Activated CD8-positive, alpha-beta T cell treated with anti-CD3 and anti-CD28 coated beads for 36 hours (primary cell): ENCODE measurements at regions not wholly inside any gene's neighbourhood (a gene's known extent, or its start where the extent isn't known, plus 50 kb on each side); places are given as distances from the start of the nearest gene placed in this dataset.

Experiments
- ATAC-seq: fragments of 200-7000 bp; cut with Tn5 transposase; one replicate; pipeline ENCODE4 v1.10.0; 2021; ENCODE audit warnings: mild to moderate bottlenecking, moderate library complexity
- CTCF ChIA-PET: fragments of 350-600 bp; sonication (Branson Sonifier 250); formaldehyde crosslinking; loops from one replicate; lab custom pipeline; 2021; ENCODE audit warnings: antibody characterized with exemption; lab: Charles Lee
- POLR2A ChIA-PET: fragments of 350-600 bp; sonication (Branson Sonifier 250); formaldehyde crosslinking; loops from one replicate; lab custom pipeline; 2021; ENCODE audit warnings: antibody characterized with exemption; lab: Charles Lee
- DNase-seq: peaks from one replicate; pipeline ENCODE4 v3.0.0-alpha.2; 2020
- H3K27ac Mint-ChIP-seq: one replicate; pipeline ENCODE4 v1.8.0; 2021; ENCODE audit warnings: mild to moderate bottlenecking, mixed read lengths
- H3K27me3 Mint-ChIP-seq: one replicate; pipeline ENCODE4 v1.8.0; 2021; ENCODE audit warnings: mixed read lengths
- H3K36me3 Mint-ChIP-seq: one replicate; pipeline ENCODE4 v1.8.0; 2021; ENCODE audit warnings: low read depth, mixed read lengths
- H3K4me1 Mint-ChIP-seq: one replicate; pipeline ENCODE4 v1.8.0; 2021; ENCODE audit warnings: low read depth, mixed read lengths
- H3K4me3 Mint-ChIP-seq: one replicate; pipeline ENCODE4 v1.8.0; 2021; ENCODE audit warnings: mild to moderate bottlenecking, moderate library complexity, mixed read lengths
- H3K9me3 Mint-ChIP-seq: one replicate; pipeline ENCODE4 v1.8.0; 2021; ENCODE audit warnings: mixed read lengths
- CTCF ChIP-seq: fragments of 200-600 bp; IDR thresholded peaks from one replicate; pipeline ENCODE4 v1.8.0; 2022; ENCODE audit warnings: antibody characterized with exemption, mild to moderate bottlenecking
- intact Hi-C: fragments of 100-400 bp; cut with micrococcal nuclease; formaldehyde crosslinking; loops from one replicate; pipeline ENCODE4 v1.10.0; 2022

- H3K27me3 Mint-ChIP-seq = peaks cover 25% of the 10 kb centered on the region
- ATAC-seq = no peak
- H3K4me1 Mint-ChIP-seq = no peaks in the 10 kb centered on the region
- intact Hi-C loops = no loop called here
- POLR2A ChIA-PET = interaction anchor here (0.6 kb wide), 1 partner anchor 24 kb away, joined by 3 read pairs; no protein-coding TSS in a partner anchor
- no peaks in the 10 kb centered on the region for H3K36me3 Mint-ChIP-seq
- no peak overlapping the region for H3K4me3 Mint-ChIP-seq
- no peak for TF ChIP-seq CTCF
- no peak for DNase-seq
- no peaks in the 10 kb centered on the region for H3K9me3 Mint-ChIP-seq
- no peak overlapping the region for H3K27ac Mint-ChIP-seq
- CTCF ChIA-PET = interaction anchor here (0.7 kb wide), 1 partner anchor 585 kb away, joined by 3 read pairs; no protein-coding TSS in a partner anchor
Measured at GRCh38 chr12:47004634-47005033, 74.8 kb upstream of the PCED1B start.

- no peak for TF ChIP-seq CTCF
- intact Hi-C loops = no loop called here
- no peak for DNase-seq
- H3K27me3 Mint-ChIP-seq = peaks cover 30% of the 10 kb centered on the region
- ATAC-seq = no peak
- CTCF ChIA-PET = interaction anchor here (0.9 kb wide), 1 partner anchor 14 kb away, joined by 3 read pairs; no protein-coding TSS in a partner anchor
- H3K4me1 Mint-ChIP-seq = no peaks in the 10 kb centered on the region
- POLR2A ChIA-PET = no interaction called here
- H3K36me3 Mint-ChIP-seq = no peaks in the 10 kb centered on the region
- H3K9me3 Mint-ChIP-seq = no peaks in the 10 kb centered on the region
- H3K27ac Mint-ChIP-seq = no peak overlapping the region
- H3K4me3 Mint-ChIP-seq = no peak overlapping the region
Measured at GRCh38 chr12:47007048-47007447, 72.4 kb upstream of the PCED1B start.

- Mint-ChIP-seq H3K27ac (no peak overlapping the region), H3K36me3 (no peaks in the 10 kb centered on the region), H3K9me3 (no peaks in the 10 kb centered on the region), H3K4me1 (no peaks in the 10 kb centered on the region), H3K27me3 (peaks cover 17% of the 10 kb centered on the region), H3K4me3 (no peak overlapping the region)
- no peak for ATAC-seq
- DNase-seq = no peak
- intact Hi-C loops = no loop called here
- ChIA-PET CTCF (interaction anchor here (1.8 kb wide), 1 partner anchor 9 kb away, joined by 9 read pairs; no protein-coding TSS in a partner anchor), POLR2A (no interaction called here)
- TF ChIP-seq CTCF = no peak
Measured at GRCh38 chr12:47012552-47012951, 66.9 kb upstream of the PCED1B start.

- no peak for ATAC-seq
- ChIA-PET CTCF (no interaction called here), POLR2A (no interaction called here)
- Mint-ChIP-seq H3K27me3 (peaks cover 15% of the 10 kb centered on the region), H3K9me3 (no peaks in the 10 kb centered on the region), H3K36me3 (no peaks in the 10 kb centered on the region), H3K4me3 (no peak overlapping the region), H3K27ac (no peak overlapping the region), H3K4me1 (no peaks in the 10 kb centered on the region)
- intact Hi-C loops = no loop called here
- TF ChIP-seq CTCF = no peak
- DNase-seq = no peak
Measured at GRCh38 chr12:47014474-47014873, 64.9 kb upstream of the PCED1B start.

- H3K4me1 Mint-ChIP-seq = no peaks in the 10 kb centered on the region
- no peaks in the 10 kb centered on the region for H3K36me3 Mint-ChIP-seq
- ChIA-PET CTCF (no interaction called here), POLR2A (no interaction called here)
- peaks cover 11% of the 10 kb centered on the region for H3K27me3 Mint-ChIP-seq
- intact Hi-C loops = no loop called here
- no peak for DNase-seq
- H3K4me3 Mint-ChIP-seq = no peak overlapping the region
- no peak overlapping the region for H3K27ac Mint-ChIP-seq
- ATAC-seq = no peak
- no peak for TF ChIP-seq CTCF
- no peaks in the 10 kb centered on the region for H3K9me3 Mint-ChIP-seq
Measured at GRCh38 chr12:47015381-47015780, 64.0 kb upstream of the PCED1B start.
